Tibial nerve (tissue), 4 donors: ENCODE measurements at regions not wholly inside any gene's neighbourhood (a gene's known extent, or its start where the extent isn't known, plus 50 kb on each side); places are given as distances from the start of the nearest gene placed in this dataset.

Source experiments
- EP300 ChIP-seq, 2 donors: sonication (generic); formaldehyde crosslinking; IDR thresholded peaks; one replicate each; pipeline ENCODE4 v1.6.1; 2017; ENCODE audit warnings: antibody characterized with exemption in 2 of 2, mild to moderate bottlenecking in 1 of 2
- POLR2A ChIP-seq, 2 donors: fragments of 450-650 bp; IDR thresholded peaks; one replicate each; pipeline ENCODE4 v1.6.1; 2017; ENCODE audit warnings: antibody characterized with exemption in 2 of 2, mild to moderate bottlenecking in 2 of 2, moderate library complexity in 2 of 2
- TF ChIP-seq, protein P1 (sequence below), 5 experiments: fragments of 200-600 bp in 3 of 5; fragments of 450-650 bp in 2 of 5; sonication (generic) in 3 of 5; IDR thresholded peaks; one replicate each; pipeline ENCODE4 v1.5.1; 2016 to 2019; ENCODE audit warnings: antibody characterized with exemption in 5 of 5, mild to moderate bottlenecking in 3 of 5, moderate library complexity in 2 of 5

GRCh38 chr3:182686033-182686886 lies 107.0 kb upstream of the ATP11B start:
- TF ChIP-seq, protein P1, sequence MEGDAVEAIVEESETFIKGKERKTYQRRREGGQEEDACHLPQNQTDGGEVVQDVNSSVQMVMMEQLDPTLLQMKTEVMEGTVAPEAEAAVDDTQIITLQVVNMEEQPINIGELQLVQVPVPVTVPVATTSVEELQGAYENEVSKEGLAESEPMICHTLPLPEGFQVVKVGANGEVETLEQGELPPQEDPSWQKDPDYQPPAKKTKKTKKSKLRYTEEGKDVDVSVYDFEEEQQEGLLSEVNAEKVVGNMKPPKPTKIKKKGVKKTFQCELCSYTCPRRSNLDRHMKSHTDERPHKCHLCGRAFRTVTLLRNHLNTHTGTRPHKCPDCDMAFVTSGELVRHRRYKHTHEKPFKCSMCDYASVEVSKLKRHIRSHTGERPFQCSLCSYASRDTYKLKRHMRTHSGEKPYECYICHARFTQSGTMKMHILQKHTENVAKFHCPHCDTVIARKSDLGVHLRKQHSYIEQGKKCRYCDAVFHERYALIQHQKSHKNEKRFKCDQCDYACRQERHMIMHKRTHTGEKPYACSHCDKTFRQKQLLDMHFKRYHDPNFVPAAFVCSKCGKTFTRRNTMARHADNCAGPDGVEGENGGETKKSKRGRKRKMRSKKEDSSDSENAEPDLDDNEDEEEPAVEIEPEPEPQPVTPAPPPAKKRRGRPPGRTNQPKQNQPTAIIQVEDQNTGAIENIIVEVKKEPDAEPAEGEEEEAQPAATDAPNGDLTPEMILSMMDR (IDR thresholded peaks at IDR 0.05), result no peak
- TF ChIP-seq POLR2A (IDR thresholded peaks at IDR 0.05) (no peak), EP300 (IDR thresholded peaks at IDR 0.05) (no peak)
